ENCODE measurements at regions not wholly inside any gene's neighbourhood (a gene's known extent, or its start where the extent isn't known, plus 50 kb on each side); places are given as distances from the start of the nearest gene placed in this dataset.
"Not testable (repeated sequence)": the region's sequence is repeated elsewhere in the genome, so short reads cannot be mapped to it uniquely, and the experiment has no call there.

DNA sequence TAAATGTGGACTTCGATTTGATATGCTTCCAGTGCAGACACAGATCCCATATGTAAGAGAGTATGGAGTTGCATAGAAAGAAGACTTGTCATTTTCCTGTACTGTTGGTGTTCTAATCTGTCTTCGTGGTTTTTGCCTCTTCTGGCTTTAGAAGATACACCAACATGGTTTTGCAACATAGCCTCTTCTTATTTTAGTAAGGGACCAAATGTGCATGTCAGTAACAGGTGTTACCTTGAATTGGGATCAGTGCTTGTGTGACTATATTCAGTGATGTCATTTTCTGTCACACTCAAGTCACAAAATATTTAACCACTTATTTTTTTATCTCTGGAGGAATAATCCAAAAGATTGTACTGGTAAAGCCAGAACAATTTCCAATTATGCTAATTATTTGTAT, 140.4 kb downstream of the SNRPN start:
- ATAC-seq (ENCODE audit: low FRiP score) (no peak), DNase-seq (ENCODE audit: low spot score) (no peak)
- TF ChIP-seq, protein P1, sequence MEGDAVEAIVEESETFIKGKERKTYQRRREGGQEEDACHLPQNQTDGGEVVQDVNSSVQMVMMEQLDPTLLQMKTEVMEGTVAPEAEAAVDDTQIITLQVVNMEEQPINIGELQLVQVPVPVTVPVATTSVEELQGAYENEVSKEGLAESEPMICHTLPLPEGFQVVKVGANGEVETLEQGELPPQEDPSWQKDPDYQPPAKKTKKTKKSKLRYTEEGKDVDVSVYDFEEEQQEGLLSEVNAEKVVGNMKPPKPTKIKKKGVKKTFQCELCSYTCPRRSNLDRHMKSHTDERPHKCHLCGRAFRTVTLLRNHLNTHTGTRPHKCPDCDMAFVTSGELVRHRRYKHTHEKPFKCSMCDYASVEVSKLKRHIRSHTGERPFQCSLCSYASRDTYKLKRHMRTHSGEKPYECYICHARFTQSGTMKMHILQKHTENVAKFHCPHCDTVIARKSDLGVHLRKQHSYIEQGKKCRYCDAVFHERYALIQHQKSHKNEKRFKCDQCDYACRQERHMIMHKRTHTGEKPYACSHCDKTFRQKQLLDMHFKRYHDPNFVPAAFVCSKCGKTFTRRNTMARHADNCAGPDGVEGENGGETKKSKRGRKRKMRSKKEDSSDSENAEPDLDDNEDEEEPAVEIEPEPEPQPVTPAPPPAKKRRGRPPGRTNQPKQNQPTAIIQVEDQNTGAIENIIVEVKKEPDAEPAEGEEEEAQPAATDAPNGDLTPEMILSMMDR (IDR thresholded peaks at IDR 0.05): no peak

DNA sequence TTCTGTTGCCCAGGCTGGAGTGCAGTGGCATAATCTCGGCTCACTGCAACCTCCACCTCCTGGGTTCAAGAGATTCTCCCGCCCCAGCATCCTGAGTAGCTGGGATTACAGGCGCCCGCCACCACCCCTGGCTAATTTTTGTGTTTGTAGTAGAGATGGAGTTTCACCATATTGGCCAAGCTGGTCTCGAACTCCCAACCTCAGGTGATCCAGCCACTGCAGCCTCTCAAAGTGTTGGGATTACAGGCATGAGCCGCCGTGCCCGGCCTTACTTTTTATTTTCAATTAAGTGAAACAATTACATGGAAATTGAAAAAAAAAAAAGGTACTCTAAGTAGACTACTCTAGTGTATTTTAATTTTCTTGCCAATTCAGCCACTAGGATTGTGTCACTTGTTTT, 145.2 kb downstream of the SNRPN start:
- DNase-seq (ENCODE audit: low spot score); ATAC-seq (ENCODE audit: low FRiP score): not testable (repeated sequence)

DNA sequence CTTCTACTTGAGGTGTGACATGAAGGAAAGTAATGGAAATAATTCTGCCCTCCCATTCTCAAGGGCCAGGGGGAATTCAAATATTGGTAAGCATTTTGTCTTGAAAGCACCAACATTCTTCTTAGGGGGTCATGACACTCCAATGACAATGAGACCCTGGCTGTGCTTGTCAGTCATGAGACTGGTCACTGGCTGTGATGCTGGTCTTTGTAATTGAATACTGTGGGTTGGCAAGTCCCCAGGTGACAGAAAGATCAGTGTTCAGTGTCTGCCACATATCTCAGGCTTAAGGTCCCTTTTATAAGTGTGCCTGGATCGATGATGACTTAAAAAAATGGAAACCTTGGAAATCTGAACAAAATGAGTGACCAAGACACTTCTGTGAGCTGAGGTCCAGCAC, 151.4 kb downstream of the SNRPN start:
- TF ChIP-seq, protein P1 (IDR thresholded peaks at IDR 0.05): no peak
- DNase-seq (ENCODE audit: low spot score): no peak
- ATAC-seq (ENCODE audit: low FRiP score): no peak

DNA sequence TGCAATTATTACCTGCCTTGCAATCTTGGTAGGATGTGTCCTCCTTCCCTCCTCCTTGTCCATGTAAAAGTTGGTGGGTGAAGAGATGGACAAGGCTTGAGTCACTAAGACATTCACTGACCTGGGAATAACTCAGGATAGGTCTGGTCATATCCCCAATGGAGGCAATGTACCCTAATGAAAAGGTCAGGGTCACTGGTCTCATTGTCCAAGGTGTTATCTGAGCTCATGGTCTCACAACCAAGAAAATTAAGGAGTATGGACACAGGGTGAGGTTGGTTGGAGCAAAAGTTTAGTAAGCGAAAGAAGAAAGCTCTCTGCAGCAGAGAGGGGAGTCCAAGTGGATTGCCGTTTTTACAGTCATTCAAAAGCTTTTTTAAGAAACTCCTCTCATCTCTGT, 179.0 kb downstream of the SNRPN start:
- ATAC-seq (ENCODE audit: low FRiP score): no peak
- DNase-seq (ENCODE audit: low spot score): no peak
- TF ChIP-seq, protein P1 (IDR thresholded peaks at IDR 0.05): no peak

DNA sequence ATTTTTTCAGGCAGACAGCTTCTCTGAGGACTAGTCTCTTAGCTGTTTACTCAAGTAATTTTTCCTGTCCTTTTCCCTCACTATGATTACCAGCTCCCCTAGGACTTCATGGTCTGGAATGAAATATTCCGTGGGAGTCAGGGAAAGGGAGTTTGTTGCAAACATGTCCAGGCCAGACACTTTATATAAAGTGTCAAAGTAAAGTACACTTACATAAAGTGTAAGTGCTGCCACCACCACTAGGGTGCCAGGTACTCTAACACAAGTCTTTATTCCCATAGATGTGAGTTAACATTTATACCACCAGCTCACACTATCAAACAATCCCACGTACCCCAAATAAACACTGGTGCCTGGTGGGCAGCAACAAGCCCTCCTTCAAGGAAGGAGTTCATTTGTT, 179.8 kb downstream of the SNRPN start:
- no peak for DNase-seq (ENCODE audit: low spot score)
- ATAC-seq (ENCODE audit: low FRiP score): no peak

DNA sequence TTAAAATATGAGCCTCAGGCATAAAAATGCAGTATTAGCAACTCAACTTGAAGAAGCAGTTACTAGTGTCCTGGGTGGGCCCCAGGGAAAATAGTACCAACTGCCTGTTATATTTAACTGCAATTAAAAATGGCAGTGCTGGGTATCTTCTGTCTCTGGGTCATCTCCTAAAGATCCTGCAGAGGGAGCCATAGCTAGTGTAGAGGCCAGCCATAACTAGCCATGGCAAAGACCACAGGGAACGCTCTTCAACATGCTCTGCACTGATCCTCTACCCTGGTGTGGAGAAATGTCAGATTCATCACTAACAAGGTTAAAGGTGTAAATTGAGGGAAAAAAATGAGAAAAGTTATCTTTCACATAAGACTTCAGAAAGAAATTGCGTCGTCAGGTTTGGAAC, 181.3 kb downstream of the SNRPN start:
- DNase-seq (ENCODE audit: low spot score) (no peak), ATAC-seq (ENCODE audit: low FRiP score) (no peak)
- TF ChIP-seq, protein P1 (IDR thresholded peaks at IDR 0.05): no peak

More for the DNA sequence above, 179.8 kb downstream of the SNRPN start:
- TF ChIP-seq, protein P1 (IDR thresholded peaks at IDR 0.05): no peak

DNA sequence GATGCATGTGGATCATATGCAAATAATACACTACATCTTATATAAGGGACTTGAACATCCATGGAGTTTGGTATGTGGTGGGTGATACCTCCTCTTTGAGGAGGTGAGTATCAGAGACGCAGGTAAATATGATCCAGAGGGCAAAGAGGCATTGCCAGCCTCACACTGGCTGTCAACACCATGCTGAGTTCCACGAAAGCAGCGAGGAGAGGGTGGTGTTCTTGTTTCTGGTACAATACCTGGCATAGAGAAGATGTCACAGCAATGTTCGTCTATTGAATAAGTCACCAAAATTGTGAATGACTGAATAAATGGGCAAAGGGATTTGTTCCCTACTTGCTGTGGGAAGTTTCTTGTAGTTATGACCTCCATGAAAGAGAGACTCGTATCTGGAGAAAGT, 182.2 kb downstream of the SNRPN start:
- ATAC-seq (ENCODE audit: low FRiP score) (no peak), DNase-seq (ENCODE audit: low spot score) (no peak)
- TF ChIP-seq, protein P1 (IDR thresholded peaks at IDR 0.05): no peak

DNA sequence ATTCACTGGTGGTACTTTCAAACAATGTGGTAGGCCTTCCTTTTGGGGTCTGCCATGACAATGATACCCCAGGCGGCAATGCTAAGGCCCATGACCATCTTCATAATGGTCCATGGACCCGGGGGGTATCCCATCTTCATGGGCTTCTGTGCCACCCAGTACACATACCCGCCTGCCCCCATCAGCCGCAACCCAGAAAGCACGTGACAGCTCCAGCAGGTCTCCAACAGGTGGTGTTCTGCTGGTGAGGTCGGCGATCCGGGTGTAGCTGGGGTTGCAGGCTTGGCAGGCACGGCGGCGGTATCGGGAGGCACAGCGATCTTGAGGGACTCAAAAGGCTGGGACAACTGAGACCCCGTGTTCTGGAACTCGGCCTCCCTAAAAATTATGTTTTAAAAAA, 214.5 kb downstream of the SNRPN start:
- TF ChIP-seq, protein P1 (IDR thresholded peaks at IDR 0.05): no peak
- ATAC-seq (ENCODE audit: low FRiP score): no peak
- no peak for DNase-seq (ENCODE audit: low spot score)

Measured in omental fat pad (tissue), 3 donors.